ENCODE measurements at regions not wholly inside any gene's neighbourhood (a gene's known extent, or its start where the extent isn't known, plus 50 kb on each side); places are given as distances from the start of the nearest gene placed in this dataset.
A peak's percentile ranks its signal among the peaks of the same experiment; 100 is the strongest.
"Not testable (repeated sequence)": the region's sequence is repeated elsewhere in the genome, so short reads cannot be mapped to it uniquely, and the experiment has no call there.

DNA sequence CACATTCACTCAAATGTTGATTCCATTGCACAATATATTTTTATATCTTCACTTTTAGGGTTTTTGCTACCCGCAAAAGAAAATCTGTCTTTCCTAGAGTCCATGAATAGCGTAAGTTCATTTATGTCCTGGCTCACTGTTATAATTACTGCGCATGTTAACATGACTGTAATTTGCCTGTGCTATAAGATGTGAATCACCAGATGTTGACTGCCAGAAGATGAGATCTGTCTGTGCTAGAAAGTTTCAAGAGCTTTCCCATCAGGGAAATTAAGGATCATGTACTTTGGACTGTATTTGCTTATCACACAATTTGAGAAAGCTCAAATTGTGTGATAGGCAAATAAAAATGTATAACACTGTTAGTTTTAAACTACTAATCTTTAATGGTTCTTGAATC is 322.5 kb downstream of the CHL1 start:
- DNase-seq (ENCODE audit: low read depth, low spot score) = no peak

DNA sequence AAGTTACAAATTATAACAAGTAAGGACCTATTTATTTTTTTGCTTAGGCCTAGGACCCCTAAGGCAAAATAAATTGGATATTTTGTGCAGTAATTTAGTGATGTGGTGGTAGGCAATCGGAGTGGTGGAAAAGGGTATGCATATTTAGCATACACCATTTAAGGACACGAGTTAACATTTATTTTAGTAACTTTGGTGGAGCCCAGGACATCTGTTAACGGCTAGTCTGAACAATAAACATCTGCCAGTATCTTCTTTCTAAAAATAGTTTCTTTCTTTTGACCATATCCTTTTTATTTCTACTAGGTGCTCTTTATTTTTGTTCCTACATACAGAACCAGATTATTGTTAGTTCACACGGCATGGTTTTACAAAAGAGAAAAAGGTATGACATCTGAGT is 326.3 kb downstream of the CHL1 start:
- no peak for DNase-seq (ENCODE audit: low read depth, low spot score)

GRCh38 chr3:525415-525814 is 328.9 kb downstream of the CHL1 start:
- DNase-seq (ENCODE audit: low read depth, low spot score) = no peak

GRCh38 chr3:535566-536416 is 339.2 kb downstream of the CHL1 start:
- DNase-seq (ENCODE audit: low read depth, low spot score) = no peak

- no peak for DNase-seq (ENCODE audit: low read depth, low spot score)
These were observed 339.9 kb downstream of the CHL1 start for GRCh38 chr3:536417-536813.

DNA sequence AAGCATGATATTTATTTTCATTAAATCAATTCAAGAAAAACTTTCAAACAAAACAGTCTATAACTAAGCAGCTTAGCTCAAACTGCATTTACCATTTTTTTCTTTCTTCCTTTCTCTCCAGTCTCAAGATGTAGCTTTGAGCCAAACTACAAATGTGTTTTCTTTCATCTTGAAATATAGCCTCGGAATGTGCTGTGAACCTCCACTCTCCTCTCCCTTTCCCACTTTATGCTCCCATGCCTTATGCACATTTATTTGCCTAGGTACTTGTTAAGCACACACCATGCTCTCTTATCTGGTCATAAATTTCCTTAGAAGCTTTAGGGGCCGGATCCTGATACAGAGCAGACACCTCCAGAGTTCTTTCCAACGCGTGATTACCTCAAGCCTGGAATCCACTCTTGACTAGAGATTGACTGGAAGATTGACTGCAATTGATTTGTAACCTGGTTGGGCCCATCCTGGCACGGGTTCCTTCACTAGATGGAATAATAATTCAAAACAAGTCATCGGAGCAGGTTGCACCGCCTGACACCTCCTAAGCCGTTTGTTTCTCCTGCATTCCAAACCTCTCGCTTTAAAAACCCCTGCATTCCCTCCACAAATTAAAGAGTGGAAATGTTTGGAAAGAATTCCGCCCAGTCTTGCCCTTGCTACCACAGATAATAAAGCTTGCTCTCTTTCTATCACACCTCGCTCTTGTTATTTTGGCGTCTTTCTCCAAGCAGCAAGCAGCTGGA is 344.7 kb downstream of the CHL1 start:
- no peak for DNase-seq (ENCODE audit: low read depth, low spot score)

DNA sequence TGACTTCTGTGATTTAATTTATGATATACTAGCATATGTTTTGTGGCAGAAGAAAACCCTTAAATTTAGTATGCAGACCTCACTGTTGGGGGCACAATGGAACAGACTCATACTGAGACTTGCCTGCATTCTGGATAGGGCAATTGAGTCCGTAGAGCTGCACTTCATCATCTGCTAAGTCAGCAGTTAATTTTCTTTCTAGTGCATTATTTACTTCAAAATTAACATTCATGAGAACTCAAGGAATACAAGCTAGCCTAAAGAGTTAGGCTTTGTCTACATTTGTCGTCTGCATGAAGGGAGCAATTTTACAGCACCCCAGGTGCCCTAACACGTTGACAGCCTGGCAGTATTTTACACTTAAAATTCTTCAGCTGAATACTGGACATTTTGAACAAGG is 345.5 kb downstream of the CHL1 start:
- no peak for DNase-seq (ENCODE audit: low read depth, low spot score)

GRCh38 chr3:549636-550035 is 353.1 kb downstream of the CHL1 start:
- no peak for DNase-seq (ENCODE audit: low read depth, low spot score)

GRCh38 chr3:550471-550870 is 353.9 kb downstream of the CHL1 start:
- DNase-seq (ENCODE audit: low read depth, low spot score) = no peak

- DNase-seq (ENCODE audit: low read depth, low spot score) = no peak
These were observed 361.4 kb downstream of the CHL1 start for GRCh38 chr3:557972-558371.

DNA sequence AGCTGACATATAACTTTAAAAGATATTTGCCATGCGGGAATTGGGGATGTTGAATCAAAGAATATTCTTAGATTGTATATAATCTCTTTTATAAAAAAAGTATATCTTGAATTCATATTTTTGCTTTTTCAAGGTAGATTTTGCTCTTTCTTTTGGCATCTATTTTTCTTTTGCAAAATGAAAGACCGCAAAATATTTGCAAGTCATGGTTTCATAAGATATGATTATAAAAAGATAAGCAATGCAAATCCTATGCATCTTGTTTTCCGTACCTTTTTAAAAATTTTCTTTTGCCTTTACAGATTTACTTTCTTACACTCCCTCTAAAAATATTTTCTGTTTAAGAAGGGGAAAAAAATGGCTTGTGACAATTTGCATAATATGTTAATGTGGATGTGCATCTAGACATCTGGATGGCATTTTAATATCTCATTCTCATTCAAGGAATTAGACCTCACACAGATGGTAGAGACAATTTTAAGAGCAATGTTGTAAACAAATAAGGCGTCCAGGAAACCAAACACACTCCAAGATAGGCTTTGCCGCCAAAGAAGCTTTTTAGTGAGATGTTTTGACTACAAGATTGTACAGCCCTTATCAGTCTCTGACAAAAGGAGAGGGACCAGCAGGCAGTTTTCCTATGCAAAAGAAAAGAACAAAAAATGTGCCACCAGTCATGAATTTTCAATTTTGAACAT is 371.1 kb downstream of the CHL1 start:
- DNase-seq (ENCODE audit: low read depth, low spot score) = no peak

- DNase-seq (ENCODE audit: low read depth, low spot score) = not testable (repeated sequence)
These were observed 383.0 kb downstream of the CHL1 start for GRCh38 chr3:579529-579928.

GRCh38 chr3:589066-589465 is 392.5 kb downstream of the CHL1 start:
- not testable (repeated sequence) for DNase-seq (ENCODE audit: low read depth, low spot score)

- DNase-seq (ENCODE audit: low read depth, low spot score) = not testable (repeated sequence)
These were observed 400.7 kb downstream of the CHL1 start for GRCh38 chr3:597304-597703.

DNA sequence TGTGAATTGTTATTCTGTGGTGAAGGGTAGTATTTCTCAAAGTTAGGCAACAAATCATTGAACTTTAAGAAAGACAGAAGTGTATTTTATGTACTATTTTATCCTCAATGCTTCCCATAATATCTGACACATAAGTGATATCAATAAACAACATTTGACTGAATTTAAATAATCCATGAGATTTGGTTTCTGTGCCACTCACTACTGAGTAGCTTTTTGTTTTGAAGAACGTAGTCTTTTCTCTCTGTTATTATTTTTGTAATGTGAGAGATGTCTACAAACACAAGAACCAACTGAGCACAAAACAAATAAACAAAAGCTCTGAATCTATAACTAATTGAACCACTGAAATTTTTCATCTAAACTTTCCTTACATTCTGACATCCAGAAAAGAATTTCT is 401.2 kb downstream of the CHL1 start:
- DNase-seq (ENCODE audit: low read depth, low spot score) = not testable (repeated sequence)

GRCh38 chr3:607480-607879 is 410.9 kb downstream of the CHL1 start:
- not testable (repeated sequence) for DNase-seq (ENCODE audit: low read depth, low spot score)

- no peak for DNase-seq (ENCODE audit: low read depth, low spot score)
These were observed 425.2 kb downstream of the CHL1 start for GRCh38 chr3:621714-622113.

DNA sequence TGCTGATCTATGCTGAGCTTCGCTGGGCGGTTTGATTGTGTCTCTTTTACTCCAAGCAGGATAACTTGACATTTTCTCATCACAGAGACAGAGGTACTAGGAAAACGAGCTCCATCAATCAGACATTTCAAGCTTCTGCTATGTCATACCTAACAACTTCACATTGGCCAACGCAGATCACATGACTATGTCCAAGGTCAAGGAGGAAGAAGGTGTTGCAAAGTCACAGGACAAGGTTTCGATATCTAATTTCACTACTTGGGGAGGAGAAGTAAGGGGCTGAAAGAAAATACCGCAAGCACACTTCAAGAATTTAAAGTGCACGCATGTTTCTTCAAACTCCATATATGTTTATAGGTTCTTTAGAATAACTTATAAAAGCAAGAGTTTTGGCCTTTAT is 425.8 kb downstream of the CHL1 start:
- no peak for DNase-seq (ENCODE audit: low read depth, low spot score)

DNA sequence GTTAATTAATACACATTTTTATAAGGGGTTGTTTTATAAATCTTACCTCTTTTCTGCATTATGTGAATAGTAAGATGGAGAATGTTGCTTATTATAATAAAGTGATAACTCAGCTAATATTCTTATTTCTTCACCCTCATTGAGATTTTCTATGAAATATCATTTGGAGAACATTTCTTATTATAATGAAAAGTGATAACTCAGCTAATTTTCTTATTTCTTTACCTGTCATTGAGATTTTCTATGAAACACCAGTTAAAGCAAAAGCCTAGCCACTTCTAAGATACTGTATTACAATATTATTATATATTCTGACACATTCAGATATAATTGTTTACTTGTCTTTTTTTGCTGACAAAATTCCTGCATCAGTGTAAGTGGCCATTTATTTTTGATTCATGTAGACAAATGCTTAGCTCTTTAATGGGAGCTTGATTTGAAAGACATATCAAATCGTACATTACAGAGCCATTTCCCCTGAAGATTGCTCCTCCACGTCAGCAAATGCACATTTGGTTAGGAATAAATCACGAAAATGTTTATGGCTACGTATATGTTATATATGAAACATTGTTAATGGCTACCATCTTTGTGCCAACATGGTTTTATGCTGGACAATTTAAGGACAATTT is 427.5 kb downstream of the CHL1 start:
- no peak for DNase-seq (ENCODE audit: low read depth, low spot score)

DNA sequence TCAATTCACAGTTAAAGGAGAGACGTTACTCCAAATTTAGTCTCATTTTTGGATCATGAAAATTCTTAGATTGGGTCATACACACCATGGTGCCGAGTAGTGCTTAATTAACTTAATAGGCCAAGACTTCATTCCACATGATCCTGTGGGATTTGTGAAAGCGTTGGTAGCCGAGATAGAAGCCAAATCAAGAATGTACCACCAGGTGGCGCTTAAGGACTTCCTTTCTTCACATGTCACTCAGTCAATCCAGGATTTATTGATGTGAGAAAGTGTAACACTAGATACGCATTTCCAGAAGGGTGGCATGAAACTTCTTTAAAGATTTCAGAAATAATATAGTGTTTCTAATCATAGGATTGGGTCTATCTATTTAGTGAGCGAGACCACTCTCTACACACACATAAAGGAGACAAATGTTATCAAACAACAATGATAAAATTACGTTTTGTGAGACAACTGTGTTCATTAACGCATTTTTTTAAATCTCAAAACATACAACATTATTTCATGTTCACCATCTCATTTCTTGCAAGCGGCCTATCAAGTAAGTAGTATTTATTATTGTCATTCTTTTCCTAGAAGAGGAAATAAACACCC is 436.1 kb downstream of the CHL1 start:
- peak; percentile 75 for DNase-seq (ENCODE audit: low read depth, low spot score)

- no peak for DNase-seq (ENCODE audit: low read depth, low spot score)
These were observed 437.9 kb downstream of the CHL1 start for GRCh38 chr3:634511-634910.

GRCh38 chr3:635393-635792 is 438.8 kb downstream of the CHL1 start:
- DNase-seq (ENCODE audit: low read depth, low spot score) = no peak

Measured in ELF-1 (cell line).